HG03108 (cell line): ENCODE measurements at regions not wholly inside any gene's neighbourhood (a gene's known extent, or its start where the extent isn't known, plus 50 kb on each side); places are given as distances from the start of the nearest gene placed in this dataset.
"Not testable (repeated sequence)": the region's sequence is repeated elsewhere in the genome, so short reads cannot be mapped to it uniquely, and the experiment has no call there.

Source experiments
- ATAC-seq: cut with Tn5 transposase; IDR thresholded peaks from one replicate; pipeline ENCODE4 v1.9.1; 2021; ENCODE audit warnings: moderate library complexity; ENCODE audit not compliant: unreplicated experiment

- no peak for ATAC-seq
Observed at GRCh38 chr4:117661091-117662072, 372.9 kb upstream of the NDST3 start.

- no peak for ATAC-seq
Observed at GRCh38 chr4:117664706-117665444, 369.4 kb upstream of the NDST3 start.

GRCh38 chr4:117676153-117676552 is 358.1 kb upstream of the NDST3 start:
- ATAC-seq: no peak

GRCh38 chr4:117678861-117679260 is 355.4 kb upstream of the NDST3 start:
- no peak for ATAC-seq

- no peak for ATAC-seq
Observed at GRCh38 chr4:117691572-117692351, 342.5 kb upstream of the NDST3 start.

GRCh38 chr4:117692538-117692937 is 341.7 kb upstream of the NDST3 start:
- no peak for ATAC-seq

GRCh38 chr4:117699595-117699994 is 334.7 kb upstream of the NDST3 start:
- no peak for ATAC-seq

- no peak for ATAC-seq
Observed at GRCh38 chr4:117700111-117700892, 334.0 kb upstream of the NDST3 start.

GRCh38 chr4:117702353-117702752 is 331.9 kb upstream of the NDST3 start:
- ATAC-seq: no peak

GRCh38 chr4:117704721-117705120 is 329.6 kb upstream of the NDST3 start:
- no peak for ATAC-seq

GRCh38 chr4:117740736-117741135 is 293.6 kb upstream of the NDST3 start:
- ATAC-seq: no peak

GRCh38 chr4:117745379-117745778 is 288.9 kb upstream of the NDST3 start:
- not testable (repeated sequence) for ATAC-seq

- no peak for ATAC-seq
Observed at GRCh38 chr4:117755438-117755837, 278.8 kb upstream of the NDST3 start.

GRCh38 chr4:117768610-117769009 is 265.7 kb upstream of the NDST3 start:
- no peak for ATAC-seq

- ATAC-seq: no peak
Observed at GRCh38 chr4:117770269-117771102, 263.8 kb upstream of the NDST3 start.

- ATAC-seq: no peak
Observed at GRCh38 chr4:117771647-117772337, 262.5 kb upstream of the NDST3 start.

GRCh38 chr4:117773064-117773936 is 261.0 kb upstream of the NDST3 start:
- no peak for ATAC-seq

GRCh38 chr4:117777721-117778120 is 256.6 kb upstream of the NDST3 start:
- ATAC-seq: no peak
